Fibroblast of pulmonary artery (primary cell): ENCODE measurements at regions not wholly inside any gene's neighbourhood (a gene's known extent, or its start where the extent isn't known, plus 50 kb on each side); places are given as distances from the start of the nearest gene placed in this dataset.
A peak's percentile ranks its signal among the peaks of the same experiment; 100 is the strongest.
"Not testable (repeated sequence)": the region's sequence is repeated elsewhere in the genome, so short reads cannot be mapped to it uniquely, and the experiment has no call there.

Experiments used
- DNase-seq: peaks from one replicate; pipeline ENCODE4 v3.0.0-alpha.2; 2010; ENCODE audit warnings: low read depth
- H3K4me3 ChIP-seq: replicated peaks from 2 replicates; pipeline ENCODE4 v1.5.1; 2011; ENCODE audit warnings: low read depth, mild to moderate bottlenecking, control low read depth, low read length, moderate library complexity
- CTCF ChIP-seq: IDR thresholded peaks from 2 replicates; pipeline ENCODE4 v1.5.1; 2011; ENCODE audit warnings: mild to moderate bottlenecking, control low read depth, low read length, inconsistent platforms; ENCODE audit errors: missing control alignments

DNA sequence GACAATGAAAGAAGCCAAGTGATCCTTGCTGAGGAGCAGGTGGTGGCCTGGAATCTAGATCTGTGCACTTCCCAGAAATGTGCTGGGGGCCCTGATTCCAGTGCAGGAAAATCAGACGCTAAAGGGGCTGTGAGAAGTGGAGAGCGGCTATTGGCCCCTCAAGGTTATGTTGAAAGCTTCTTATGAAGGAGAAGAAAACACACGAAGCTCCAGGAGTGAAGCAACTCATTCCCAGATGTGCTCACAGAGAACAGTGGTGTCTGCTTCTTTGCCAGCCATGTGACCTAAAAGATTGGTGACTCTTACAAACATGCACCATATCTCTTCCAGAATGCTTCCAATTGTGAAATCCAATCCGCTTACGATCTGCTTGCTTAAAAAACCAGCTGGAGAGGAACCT is 679.3 kb upstream of the IGFBP3 start:
- DNase-seq, result peak; percentile 81
- no peak for TF ChIP-seq CTCF
- no peak overlapping the region for H3K4me3 ChIP-seq

DNA sequence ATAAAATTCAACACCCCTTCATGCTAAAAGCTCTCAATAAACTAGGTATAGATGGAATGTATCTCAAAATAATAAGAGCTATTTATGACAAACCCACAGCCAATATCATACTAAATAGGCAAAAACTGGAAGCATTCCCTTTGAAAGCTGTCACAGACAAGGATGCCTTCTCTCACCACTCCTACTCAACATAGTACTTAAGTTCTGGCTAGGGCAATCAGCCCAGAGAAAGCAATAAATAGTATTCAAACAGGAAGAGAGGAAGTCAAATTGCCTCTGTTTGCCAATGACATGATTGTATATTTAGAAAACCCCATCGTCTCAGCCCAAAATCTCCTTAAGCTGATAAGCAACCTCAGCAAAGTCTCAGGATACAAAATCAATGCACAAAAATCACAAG is 673.8 kb upstream of the IGFBP3 start:
- not testable (repeated sequence) for H3K4me3 ChIP-seq, DNase-seq

GRCh38 chr7:46590918-46591905 is 670.1 kb upstream of the IGFBP3 start:
- H3K4me3 ChIP-seq, DNase-seq: not testable (repeated sequence)

DNA sequence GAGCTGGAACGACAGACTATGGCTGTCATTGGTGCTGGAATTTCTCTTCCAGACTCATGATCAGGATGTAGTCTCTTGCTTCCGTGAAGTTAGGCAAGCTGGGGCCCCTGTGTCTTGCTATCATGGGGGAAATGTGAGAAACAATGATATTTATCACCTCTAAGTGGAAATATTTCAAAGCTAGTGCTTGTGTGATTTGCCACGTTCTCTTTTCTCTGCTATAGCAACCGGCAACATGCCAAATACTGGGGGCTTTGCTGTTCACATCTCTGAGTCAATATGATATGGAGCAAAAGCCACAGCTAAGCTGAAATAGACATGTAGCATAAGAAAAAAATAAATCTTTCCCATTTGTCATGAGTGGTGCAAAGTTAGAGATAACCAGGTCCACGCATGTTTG is 668.2 kb upstream of the IGFBP3 start:
- DNase-seq, result peak; percentile 75
- H3K4me3 ChIP-seq, result no peak overlapping the region
- no peak for TF ChIP-seq CTCF

- H3K4me3 ChIP-seq, result no peak overlapping the region
- TF ChIP-seq CTCF, result no peak
- DNase-seq, result peak; percentile 64
These were observed 665.3 kb upstream of the IGFBP3 start for GRCh38 chr7:46586406-46586805.

DNA sequence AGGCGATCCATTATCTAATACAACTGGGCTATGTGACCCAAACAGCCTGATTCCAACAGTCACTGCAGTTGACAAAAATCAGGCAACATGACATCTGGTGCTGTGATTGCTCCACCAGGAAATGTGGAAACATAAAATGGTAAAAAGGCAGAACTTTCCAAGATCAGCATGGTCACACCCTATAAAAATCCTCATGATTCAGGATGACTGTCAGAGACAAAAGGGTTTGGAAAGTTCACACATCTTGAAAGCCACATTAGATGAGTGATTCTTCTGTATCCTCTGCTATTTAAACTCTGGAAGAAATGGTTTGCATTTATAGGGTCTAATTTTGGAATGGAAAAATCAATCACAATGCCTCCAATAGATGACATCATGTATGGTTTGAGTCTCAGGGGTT is 662.6 kb upstream of the IGFBP3 start:
- TF ChIP-seq CTCF, result no peak
- DNase-seq, result peak; percentile 54

DNA sequence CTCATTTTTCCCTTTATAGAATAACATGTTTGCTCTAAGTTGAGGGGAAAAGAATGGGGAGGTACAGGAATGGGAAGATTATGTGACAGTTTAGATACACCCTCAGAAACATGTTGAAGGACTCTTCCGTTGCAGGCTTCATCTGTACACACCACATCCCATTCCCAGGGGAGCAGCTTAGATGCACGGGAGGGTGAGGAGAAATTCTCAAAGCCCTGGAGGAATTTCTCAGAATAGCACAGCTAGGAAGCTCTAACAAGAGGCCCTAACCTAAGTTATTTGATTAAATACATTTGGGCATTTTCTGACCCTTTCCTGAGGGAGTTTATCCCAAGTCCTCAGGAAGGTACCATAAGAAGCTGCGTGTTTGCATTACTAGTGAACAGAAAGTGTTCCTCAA is 660.2 kb upstream of the IGFBP3 start:
- no peak for TF ChIP-seq CTCF
- DNase-seq, result no peak
- no peak overlapping the region for H3K4me3 ChIP-seq

More for the DNA sequence above, 662.6 kb upstream of the IGFBP3 start:
- H3K4me3 ChIP-seq, result no peak overlapping the region

GRCh38 chr7:46580766-46581165 is 659.7 kb upstream of the IGFBP3 start:
- no peak for TF ChIP-seq CTCF
- no peak overlapping the region for H3K4me3 ChIP-seq
- no peak for DNase-seq
